Ishikawa (cell line): ENCODE measurements at regions not wholly inside any gene's neighbourhood (a gene's known extent, or its start where the extent isn't known, plus 50 kb on each side); places are given as distances from the start of the nearest gene placed in this dataset.

Experiments used
- CEBPB ChIP-seq: IDR thresholded peaks from 2 replicates; pipeline ENCODE4 v1.6.1; 2012
- CREB1 ChIP-seq: IDR thresholded peaks from 2 replicates; pipeline ENCODE4 v1.6.1; 2012; ENCODE audit warnings: low read depth
- EGR1 ChIP-seq: IDR thresholded peaks from 2 replicates; pipeline ENCODE4 v1.6.1; 2012
- EP300 ChIP-seq: IDR thresholded peaks from 2 replicates; pipeline ENCODE4 v1.6.1; 2012; ENCODE audit warnings: borderline replicate concordance
- FOXM1 ChIP-seq: IDR thresholded peaks from 2 replicates; pipeline ENCODE4 v1.6.1; 2012; ENCODE audit warnings: low read depth, borderline replicate concordance
- NFIC ChIP-seq: IDR thresholded peaks from 2 replicates; pipeline ENCODE4 v1.6.1; 2012
- RAD21 ChIP-seq: IDR thresholded peaks from 2 replicates; pipeline ENCODE4 v1.6.1; 2012; ENCODE audit warnings: low read depth
- TAF1 ChIP-seq: IDR thresholded peaks from 2 replicates; pipeline ENCODE4 v1.6.1; 2012; ENCODE audit warnings: low read depth, mild to moderate bottlenecking
- TCF12 ChIP-seq: IDR thresholded peaks from 2 replicates; pipeline ENCODE4 v1.6.1; 2012; ENCODE audit warnings: low read depth
- TEAD4 ChIP-seq: IDR thresholded peaks from 2 replicates; pipeline ENCODE4 v1.6.1; 2012
- YY1 ChIP-seq: IDR thresholded peaks from 2 replicates; pipeline ENCODE4 v1.6.1; 2012; ENCODE audit warnings: low read depth
- ZBTB7A ChIP-seq: IDR thresholded peaks from 2 replicates; pipeline ENCODE4 v1.6.1; 2012; ENCODE audit warnings: low read depth
- TF ChIP-seq, protein P1 (sequence below): IDR thresholded peaks from 2 replicates; pipeline ENCODE4 v1.6.1; 2012
- TF ChIP-seq, protein P2 (sequence below): IDR thresholded peaks from 2 replicates; pipeline ENCODE4 v1.6.1; 2012; ENCODE audit warnings: low read depth, mild to moderate bottlenecking
- TF ChIP-seq, protein P3 (sequence below): IDR thresholded peaks from 2 replicates; pipeline ENCODE4 v1.6.1; 2012

DNA sequence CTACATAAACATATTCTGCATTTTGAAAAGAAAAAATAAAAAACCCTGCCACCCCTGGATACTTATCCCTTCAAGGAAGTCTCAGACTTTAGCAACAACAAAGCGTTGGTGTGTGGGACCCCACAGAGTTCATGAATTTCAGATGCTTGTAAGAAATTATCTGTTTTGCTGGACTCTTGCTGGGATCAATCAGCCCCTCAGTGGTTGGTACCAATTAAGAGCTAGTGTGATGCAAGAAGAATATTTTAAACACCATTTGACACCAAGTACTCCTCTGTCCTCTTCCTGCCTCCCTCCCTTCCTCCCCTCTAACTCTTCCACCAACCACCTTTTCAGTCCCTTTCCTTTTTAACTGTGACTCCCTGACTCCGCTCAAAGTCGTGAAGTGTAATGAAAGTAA, 51.5 kb downstream of the SST start:
- TF ChIP-seq TEAD4 = no peak
- no peak for TF ChIP-seq FOXM1
- TF ChIP-seq, protein P1, sequence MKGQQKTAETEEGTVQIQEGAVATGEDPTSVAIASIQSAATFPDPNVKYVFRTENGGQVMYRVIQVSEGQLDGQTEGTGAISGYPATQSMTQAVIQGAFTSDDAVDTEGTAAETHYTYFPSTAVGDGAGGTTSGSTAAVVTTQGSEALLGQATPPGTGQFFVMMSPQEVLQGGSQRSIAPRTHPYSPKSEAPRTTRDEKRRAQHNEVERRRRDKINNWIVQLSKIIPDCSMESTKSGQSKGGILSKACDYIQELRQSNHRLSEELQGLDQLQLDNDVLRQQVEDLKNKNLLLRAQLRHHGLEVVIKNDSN = no peak
- no peak for TF ChIP-seq NFIC
- no peak for TF ChIP-seq ZBTB7A
- TF ChIP-seq CEBPB = no peak
- TF ChIP-seq, protein P2, sequence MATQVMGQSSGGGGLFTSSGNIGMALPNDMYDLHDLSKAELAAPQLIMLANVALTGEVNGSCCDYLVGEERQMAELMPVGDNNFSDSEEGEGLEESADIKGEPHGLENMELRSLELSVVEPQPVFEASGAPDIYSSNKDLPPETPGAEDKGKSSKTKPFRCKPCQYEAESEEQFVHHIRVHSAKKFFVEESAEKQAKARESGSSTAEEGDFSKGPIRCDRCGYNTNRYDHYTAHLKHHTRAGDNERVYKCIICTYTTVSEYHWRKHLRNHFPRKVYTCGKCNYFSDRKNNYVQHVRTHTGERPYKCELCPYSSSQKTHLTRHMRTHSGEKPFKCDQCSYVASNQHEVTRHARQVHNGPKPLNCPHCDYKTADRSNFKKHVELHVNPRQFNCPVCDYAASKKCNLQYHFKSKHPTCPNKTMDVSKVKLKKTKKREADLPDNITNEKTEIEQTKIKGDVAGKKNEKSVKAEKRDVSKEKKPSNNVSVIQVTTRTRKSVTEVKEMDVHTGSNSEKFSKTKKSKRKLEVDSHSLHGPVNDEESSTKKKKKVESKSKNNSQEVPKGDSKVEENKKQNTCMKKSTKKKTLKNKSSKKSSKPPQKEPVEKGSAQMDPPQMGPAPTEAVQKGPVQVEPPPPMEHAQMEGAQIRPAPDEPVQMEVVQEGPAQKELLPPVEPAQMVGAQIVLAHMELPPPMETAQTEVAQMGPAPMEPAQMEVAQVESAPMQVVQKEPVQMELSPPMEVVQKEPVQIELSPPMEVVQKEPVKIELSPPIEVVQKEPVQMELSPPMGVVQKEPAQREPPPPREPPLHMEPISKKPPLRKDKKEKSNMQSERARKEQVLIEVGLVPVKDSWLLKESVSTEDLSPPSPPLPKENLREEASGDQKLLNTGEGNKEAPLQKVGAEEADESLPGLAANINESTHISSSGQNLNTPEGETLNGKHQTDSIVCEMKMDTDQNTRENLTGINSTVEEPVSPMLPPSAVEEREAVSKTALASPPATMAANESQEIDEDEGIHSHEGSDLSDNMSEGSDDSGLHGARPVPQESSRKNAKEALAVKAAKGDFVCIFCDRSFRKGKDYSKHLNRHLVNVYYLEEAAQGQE = no peak
- no peak for TF ChIP-seq YY1
- no peak for TF ChIP-seq RAD21
- no peak for TF ChIP-seq CREB1
- TF ChIP-seq, protein P3, sequence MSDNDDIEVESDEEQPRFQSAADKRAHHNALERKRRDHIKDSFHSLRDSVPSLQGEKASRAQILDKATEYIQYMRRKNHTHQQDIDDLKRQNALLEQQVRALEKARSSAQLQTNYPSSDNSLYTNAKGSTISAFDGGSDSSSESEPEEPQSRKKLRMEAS = no peak
- TF ChIP-seq EP300 = no peak
- TF ChIP-seq TAF1 = no peak
- no peak for TF ChIP-seq EGR1
- no peak for TF ChIP-seq TCF12

DNA sequence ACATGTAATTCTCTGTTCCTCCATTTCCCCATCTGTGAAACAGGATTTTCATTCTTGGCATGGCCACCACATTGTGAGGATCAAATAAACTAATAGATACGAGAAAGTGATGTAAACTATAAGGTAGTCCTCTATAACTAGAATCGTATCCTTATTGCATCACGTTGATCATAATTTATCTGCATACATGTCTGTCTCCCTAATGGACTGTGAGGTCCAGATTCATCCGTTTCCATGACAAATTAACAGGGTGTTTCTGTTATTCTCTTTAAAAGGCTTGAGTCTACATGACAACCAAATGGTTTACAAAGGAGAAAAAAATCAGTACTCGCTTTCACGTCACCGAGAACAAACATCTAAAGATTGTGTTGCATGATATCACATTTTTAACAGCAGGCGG, 53.0 kb downstream of the SST start:
- TF ChIP-seq TAF1 (no peak), NFIC (no peak), EGR1 (no peak), TCF12 (no peak), ZBTB7A (no peak), FOXM1 (no peak), RAD21 (no peak), YY1 (no peak), EP300 (no peak)
- TF ChIP-seq, protein P3 = no peak

DNA sequence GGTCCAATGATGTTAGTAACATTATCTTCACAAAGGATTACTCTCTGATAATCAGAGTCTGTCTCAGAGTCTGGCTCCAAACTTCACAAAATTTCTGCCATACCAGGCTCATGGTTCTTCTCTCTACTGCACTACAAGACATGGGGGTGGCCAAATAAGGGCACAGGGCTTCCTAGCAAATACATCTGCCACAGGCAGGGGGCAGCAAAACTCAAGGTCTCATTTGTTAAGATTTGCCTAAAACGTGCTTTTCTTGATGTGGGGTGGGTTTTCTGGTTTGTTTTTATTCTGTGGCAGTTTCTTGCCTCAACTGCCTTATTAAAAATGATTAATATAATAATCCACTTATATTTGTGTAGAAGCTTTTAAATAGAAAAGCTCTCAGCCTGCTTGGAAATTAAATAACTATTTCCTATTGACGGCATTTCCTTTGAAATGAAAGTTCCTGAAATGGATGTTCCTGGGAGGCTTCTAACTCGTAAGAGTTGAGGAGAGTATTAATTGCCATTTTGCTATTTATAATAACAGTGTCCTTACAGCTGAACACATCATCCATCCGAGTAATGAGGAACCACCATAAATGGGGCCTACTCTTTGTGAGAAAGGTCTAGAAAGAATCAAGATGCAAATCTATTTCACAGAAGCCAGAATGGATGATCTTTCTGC, 53.8 kb downstream of the SST start:
- TF ChIP-seq EGR1 (no peak), RAD21 (peak; percentile 74)

DNA sequence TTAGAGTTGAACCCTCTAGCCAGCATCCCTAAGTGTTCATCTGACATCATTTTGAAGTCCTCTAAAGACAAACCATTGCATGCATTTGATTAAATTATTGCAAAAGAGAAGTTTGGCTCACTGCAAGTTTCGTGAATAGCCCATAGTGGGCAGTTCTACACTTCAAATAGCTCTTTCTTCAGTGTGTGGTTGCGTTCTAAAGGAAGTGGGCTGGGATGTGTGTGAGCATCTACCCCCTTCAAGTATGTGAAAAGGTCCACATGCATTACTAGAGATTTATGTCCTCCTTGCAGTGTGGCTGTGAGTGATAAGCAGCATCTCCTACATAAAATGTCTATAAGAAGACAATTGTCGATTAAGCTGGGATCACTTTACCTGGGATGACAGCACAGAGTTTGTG, 54.6 kb downstream of the SST start:
- no peak for TF ChIP-seq ZBTB7A
- TF ChIP-seq TAF1 = no peak
- TF ChIP-seq EP300 = no peak
- TF ChIP-seq CEBPB = no peak
- TF ChIP-seq FOXM1 = no peak
- TF ChIP-seq, protein P1 = no peak
- TF ChIP-seq CREB1 = no peak

DNA sequence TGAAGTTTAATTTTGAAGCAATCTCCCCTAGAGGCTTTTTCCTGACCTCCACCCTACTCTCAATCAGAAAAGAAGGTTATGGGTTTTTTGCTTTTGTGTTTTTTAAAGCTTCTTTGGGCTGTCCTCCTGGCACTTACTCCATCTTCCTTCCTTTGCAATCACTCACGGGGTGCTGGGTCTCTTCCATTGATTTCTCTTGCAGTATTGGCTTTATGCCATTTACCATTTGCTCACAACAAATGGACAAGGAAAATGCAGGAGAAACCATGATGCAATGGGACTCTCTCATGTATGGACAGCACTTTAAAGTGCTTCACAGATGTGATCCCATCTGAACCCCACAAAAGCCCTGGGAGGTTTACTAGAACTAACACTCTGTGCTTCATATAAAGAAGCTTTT, 57.5 kb downstream of the SST start:
- TF ChIP-seq TEAD4 (no peak), TAF1 (no peak), EGR1 (no peak), NFIC (no peak), YY1 (no peak), EP300 (no peak), RAD21 (no peak), CEBPB (no peak), CREB1 (no peak), ZBTB7A (no peak), TCF12 (no peak), FOXM1 (no peak)
- TF ChIP-seq, protein P3 = no peak
- TF ChIP-seq, protein P1 = no peak
- TF ChIP-seq, protein P2 = no peak
